ENCODE measurements at regions not wholly inside any gene's neighbourhood (a gene's known extent, or its start where the extent isn't known, plus 50 kb on each side); places are given as distances from the start of the nearest gene placed in this dataset.
"Not testable (repeated sequence)": the region's sequence is repeated elsewhere in the genome, so short reads cannot be mapped to it uniquely, and the experiment has no call there.

DNA sequence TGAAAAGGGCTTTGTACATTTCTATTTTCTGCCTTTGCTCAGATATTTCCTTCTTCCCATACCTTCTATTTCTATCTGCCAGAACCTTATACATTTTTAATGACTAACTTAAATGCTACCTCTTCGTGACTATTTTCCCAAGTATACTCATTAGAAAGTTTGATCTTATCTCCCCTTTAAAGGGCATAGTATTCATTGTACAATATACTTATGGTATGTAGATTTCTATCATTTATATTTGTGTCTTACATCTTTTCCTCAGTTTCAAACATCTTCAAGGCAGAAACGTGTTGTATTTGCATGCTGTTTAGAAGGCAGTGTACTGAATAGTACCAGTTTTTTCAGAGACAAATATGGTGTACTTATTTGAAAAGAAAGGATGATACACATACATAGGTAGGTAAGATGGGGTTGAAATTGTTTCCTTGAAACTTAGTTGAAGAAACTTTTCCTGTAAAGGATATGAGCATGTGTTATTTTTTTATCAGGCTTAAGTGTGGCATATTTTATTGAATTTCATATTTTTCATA lies 518.1 kb upstream of the NUDT12 start:
- no peak for DNase-seq

DNA sequence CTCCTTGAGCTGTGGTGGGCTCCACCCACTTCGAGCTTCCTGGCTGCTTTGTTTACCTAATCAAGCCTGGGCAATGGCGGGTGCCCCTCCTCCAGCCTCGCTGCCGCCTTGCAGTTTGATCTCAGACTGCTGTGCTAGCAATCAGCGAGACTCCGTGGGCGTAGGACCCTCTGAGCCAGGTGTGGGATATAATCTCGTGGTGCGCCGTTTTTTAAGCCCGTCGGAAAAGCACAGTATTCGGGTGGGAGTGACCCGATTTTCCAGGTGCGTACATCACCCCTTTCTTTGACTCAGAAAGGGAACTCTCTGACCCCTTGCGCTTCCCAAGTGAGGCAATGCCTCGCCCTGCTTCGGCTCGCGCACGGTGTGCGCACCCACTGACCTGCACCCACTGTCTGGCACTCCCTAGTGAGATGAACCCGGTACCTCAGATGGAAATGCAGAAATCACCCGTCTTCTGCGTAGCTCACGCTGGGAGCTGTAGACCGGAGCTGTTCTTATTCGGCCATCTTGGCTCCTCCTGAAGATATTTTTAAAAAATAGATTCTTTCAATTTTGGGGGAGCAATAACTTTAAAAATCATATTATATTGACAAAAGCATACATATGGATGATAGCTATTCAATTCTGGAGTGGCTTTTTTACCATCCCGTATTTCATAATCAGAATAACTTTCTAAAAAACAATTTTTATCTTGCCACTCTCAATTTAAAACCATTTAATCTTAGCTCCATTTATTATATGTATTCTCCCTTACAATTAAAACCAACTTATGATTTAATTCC lies 517.5 kb upstream of the NUDT12 start:
- DNase-seq = not testable (repeated sequence)

DNA sequence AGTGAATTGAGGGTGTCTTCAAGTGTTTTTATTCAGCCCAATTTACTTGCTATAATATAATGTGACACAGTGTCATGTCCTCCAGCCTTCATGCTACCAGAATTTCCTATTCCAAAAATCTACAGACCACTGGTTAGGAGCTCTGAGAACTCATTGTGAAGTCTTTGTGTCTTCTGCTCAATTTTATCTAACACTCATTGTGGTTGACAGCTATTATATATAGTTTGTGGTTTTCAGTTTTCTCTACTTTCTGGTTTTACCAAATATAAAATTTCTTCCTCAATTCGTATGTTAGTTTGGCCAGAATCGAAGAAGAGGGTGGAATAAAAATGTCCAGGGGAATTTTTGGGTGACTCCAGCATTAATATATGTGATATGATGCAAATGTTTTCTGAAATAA lies 509.3 kb upstream of the NUDT12 start:
- no peak for DNase-seq

DNA sequence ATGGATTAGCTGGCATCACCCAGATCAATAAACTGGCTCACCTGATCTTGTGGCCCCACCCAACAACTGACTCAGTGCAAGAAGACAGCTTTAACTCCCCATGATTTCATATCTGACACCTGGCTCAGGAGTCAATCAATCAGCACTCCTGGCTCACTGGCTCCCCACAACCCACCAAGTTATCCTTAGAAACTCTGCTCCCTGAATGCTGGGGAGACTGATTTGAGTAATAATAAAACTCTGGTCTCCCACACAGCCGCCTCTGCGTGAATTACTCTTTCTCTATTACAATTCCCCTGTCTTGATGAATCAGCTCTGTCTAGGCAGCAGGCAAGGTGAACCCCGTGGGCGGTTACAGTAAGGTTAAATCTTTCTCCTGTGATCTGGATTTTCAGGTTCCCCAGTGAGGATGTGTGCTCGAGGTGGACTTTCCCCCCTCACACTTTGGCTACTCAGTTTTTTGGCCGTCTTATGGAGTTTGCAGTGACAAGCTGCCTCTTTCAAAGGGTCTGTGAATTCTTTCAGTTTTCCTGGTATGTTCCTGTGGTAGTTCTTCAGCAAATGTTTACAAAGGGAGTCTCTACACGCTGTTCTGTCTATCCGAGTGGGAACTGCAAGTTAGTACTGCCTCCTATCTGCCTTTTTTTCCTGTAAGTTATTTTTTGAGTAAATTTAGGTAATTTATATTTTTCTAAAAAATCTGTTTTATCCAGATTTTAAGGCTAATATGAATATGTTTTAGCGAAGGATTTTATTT lies 500.2 kb upstream of the NUDT12 start:
- no peak for DNase-seq

DNA sequence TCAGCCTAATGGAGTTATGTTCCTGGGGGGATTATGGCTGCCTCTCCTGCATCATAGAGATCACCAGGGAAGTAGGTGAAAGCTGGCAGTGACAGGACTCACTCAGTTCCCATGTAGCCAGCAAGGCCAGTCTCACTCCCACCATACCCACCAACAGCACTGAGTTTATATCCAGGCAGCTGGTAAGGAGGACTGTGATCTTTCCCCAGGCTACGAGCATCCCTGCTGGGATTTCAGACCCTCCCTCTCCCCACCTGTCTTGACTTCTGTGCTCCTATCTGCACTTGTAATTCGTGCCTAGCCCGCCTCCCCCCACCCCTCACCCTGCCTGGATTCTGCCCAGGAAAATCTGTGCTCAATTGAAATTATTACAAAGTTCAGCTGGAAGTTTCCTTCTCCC lies 499.1 kb upstream of the NUDT12 start:
- DNase-seq = no peak

DNA sequence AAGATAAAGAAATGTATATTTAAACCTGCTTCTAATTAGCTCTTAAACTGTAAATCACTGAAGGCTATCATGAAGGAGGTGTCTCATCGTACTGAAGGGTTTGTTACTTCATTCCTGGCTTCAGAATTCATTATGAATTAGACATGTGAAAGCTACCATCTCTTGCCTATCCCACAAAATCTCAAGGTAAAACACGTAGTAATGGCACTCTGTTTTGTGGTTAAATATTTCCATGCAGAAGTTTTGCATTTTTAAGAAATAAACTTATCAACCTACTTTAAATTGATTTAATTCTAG lies 490.7 kb upstream of the NUDT12 start:
- no peak for DNase-seq

DNA sequence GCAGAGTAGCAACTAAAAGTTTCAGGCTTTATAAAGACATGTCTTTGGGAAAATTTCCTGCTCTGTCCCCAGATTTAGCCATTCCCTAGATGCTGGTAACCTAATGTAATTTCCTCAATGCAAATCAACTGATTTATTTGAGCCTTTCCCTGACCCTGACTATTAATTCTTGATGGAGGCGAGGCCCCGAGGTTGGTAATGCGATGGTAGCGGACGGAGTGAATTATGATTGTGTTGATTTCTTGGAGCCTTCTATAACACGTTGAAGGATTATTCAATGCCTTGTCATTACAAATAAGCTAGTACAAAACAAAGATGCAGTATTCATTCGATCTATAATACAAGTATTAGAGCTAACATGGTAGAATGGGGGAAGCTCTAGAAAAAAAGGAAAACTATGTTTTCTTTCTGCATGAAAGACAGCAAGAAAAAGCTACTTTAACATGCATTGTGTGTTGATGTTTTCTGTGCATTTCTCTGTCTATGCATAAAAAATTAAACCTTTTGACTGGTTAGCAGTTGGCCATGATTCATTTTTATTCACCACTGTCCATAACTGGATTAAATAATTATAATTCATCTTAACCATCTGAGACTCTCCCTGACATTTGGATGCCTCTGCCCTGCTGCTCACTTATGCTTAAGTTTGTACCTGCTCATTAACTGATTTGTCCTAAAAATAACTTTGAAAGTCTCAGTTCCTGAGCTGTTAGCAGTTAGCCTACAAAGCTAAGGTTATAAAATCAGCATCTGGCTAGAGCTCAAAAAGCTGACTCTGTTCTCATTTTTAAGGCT lies 490.2 kb upstream of the NUDT12 start:
- no peak for DNase-seq

DNA sequence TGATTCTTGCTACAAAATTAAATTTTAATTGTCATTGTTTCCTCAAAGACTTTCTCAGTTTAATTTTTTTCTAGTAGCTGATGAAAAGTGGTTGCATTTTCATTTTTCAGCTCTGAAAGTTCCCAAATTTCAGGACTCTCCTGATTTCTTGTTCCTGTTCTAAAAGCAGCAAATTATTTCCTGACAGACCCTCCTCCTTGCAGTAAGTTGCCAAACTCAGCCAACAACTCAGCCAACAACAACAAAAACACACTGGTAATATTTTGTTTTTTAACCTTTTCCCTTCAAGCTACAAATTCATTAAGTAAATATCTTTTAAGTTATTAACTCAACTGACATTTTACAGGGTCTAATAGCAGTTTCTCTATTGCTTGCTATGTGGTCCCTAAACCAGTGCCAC lies 487.8 kb upstream of the NUDT12 start:
- DNase-seq = no peak

DNA sequence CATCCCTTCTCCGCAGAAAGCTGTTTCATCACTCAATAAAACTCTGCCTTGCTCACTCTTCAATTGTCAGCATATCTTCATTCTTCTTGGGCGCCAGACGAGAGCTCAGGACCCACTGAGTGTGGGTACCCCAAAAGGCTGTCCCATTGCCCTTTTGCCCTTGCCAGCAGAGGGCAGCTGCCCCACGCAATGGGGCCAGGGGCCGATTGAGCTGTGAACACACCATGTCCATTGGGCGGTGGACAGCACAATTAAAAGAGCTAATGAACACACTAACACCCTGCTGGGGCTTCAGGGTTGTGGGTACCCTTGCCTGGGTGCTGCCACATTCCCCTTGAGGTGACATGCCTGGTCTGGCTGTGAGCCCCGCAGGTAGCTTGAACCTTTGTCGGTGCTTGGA lies 487.2 kb upstream of the NUDT12 start:
- DNase-seq = no peak

DNA sequence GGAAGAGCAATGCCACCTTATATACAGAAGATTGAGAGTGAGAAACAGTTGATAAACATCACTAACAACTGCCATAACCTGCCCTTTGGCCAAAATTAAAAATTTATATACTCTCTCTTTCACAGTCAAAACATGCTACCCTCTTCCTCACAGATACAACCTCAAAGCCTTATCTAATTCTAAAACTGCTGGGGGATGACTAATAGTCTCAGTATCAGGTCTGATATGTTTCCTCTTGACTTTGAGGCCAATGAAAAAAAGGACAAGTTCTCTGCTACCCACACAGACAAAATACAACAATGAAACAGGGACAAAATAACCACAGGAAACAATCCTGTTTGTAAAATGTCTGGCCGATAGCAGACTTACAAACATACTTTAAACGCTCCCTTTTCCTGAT lies 485.6 kb upstream of the NUDT12 start:
- DNase-seq = no peak

DNA sequence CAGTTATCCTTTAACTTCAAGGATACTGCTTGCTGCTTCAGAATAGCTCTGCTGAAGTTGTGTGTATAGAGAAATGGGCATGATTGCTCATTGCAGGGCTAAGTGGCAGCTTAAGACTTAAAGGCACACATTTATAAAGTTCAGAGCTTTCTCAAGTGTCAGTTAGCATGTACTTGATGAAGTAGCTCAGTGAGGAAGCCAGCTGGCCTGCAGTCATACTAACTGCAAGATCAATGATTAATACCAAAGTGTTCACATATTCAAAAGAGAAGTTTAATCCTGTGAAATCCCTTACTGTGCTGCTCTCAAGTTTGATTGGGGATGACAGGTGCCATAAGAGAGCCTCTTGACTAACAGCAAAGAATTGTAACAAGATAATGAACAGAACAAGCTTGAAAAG lies 483.4 kb upstream of the NUDT12 start:
- DNase-seq = no peak

DNA sequence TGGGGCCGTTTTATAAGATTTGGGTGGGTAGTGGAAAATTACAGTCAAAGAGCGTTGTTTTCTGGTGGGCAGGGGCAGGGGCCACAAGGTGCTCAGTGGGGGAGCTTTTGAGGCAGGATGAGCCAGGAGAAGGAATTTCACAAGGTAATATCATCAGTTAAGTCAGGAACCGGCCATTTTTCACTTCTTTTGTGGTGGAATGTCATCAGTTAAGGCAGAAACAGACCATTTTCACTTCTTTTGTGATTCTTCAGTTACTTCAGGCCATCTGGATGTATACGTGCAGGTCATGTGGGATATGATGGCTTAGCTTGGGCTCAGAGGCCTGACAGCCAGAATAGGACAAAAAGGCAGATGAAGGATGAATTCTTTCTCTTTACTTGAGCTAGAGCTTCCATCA lies 477.3 kb upstream of the NUDT12 start:
- DNase-seq = not testable (repeated sequence)

DNA sequence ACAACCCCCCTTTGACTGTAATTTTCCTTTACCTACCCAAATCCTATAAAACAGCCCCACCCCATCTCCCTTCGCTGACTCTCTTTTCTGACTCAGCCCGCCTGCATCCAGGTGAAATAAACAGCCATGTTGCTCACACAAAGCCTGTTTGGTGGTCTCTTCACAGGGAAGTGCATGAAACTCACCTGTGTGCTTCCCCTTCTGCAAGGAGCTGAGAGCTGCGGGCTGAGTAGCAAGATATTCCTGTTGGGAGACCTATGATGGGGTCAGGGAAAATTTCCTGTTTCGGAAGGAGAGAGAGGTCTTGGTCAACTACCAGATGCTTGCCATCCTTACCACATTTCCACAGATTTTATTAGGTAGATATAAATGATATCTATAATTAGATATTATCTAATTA lies 474.5 kb upstream of the NUDT12 start:
- DNase-seq = not testable (repeated sequence)

DNA sequence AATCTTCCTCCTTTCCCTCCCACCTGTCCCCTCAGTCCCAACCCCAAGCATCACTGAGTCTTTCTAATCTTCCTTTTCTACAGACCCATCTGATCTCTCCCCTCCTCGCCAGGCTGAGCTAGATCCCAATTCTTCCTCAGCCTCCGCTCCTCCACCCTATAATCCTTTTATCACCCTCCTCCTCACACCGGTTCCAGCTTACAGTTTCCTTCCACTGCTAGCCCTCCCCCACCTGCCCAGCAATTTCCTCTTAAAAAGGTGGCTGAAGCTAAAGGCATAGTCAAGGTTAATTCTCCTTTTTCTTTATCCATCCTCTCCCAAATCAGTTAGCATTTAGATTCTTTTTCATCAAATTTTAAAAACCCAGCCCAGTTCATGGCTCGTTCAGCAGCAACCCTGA lies 470.6 kb upstream of the NUDT12 start:
- DNase-seq = not testable (repeated sequence)

DNA sequence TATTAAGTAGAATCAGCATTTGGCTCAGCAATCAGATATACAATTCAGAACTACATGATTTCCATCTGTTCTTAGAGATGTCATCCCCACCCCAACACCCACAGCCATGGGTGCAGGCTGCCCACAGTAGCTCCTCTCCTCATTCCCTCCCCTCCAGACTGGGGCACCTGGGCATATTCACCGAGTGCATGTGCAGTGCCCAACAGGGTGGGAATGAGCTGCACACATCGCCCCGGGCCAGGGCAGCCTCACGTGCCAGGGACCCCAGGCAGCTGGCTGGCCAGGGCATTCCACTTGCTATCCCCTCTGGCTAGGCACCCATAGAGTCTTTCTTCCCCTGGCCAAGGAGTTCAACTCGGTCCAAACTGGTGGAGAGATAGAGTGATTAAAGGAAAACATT lies 461.9 kb upstream of the NUDT12 start:
- no peak for DNase-seq

DNA sequence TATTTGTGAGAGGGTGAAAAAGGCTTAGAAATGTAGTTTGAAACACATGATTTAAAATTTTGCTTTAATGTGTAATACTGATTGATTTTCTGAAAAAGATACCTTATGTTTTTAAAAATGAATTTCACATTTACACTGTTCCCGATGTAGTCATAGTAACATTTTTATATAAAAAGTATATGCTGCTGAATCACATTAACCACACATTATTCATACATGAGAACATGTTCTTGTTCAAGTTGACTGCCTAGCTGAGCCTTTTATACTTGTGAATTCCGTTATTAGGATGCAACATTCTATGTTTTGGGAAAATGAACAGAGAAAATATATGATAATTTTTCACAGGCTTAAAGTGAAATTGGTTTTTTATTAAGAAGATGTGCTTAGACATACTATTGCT lies 461.1 kb upstream of the NUDT12 start:
- DNase-seq = no peak

DNA sequence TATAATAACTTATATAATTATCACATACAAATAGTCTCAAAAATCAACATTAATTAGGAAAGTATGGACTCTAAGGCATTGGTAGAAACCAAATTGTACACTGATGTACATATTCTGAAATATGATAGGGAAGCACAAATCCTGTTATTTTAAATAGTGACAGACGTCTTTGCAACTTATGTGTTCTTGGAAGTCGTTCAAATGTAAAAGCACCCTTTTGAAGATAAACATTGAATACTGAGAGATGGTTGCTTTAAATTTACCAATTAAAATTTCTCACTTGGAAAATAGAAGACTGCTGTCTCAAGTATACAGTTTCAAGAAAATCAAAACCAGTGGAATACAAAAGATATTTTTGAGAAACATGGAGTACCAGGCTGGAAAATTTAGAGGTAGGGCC lies 457.4 kb upstream of the NUDT12 start:
- DNase-seq = no peak

DNA sequence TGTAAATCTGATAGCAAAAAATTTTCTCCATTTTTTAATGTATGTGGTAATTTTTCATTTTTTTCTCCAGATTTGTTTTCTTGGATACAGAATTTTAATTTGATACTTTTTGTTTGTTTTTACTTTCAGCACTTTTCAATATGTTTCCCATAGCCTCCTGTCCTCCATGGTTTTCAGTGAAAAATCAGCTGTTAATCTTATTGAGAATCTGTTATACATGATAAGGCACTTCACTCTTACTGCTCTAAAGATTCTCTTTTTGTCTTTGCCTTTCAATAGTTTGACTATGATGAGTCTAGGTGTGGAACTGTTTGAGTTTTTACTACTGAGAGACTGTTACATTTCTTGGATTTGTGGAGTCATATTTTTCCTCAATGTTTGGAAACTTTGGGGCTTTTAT lies 455.7 kb upstream of the NUDT12 start:
- DNase-seq = no peak

DNA sequence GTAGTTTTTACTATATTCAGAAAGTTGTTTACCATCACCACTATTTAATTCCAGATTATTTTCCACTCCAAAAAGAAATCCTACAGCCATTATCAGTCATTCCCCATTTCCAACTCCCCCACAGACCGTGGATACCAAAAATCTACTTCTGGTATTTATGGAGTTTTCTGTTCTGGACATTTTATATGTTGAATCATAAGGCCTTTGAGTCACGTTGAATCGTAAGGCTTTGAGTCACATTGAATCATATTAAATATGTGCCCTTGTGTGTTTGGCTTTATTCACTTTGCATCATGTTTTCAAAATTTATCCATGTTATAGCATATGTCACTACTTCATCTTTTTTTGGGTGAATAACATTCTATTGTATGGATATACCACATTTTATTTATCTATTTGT lies 454.1 kb upstream of the NUDT12 start:
- DNase-seq = no peak

DNA sequence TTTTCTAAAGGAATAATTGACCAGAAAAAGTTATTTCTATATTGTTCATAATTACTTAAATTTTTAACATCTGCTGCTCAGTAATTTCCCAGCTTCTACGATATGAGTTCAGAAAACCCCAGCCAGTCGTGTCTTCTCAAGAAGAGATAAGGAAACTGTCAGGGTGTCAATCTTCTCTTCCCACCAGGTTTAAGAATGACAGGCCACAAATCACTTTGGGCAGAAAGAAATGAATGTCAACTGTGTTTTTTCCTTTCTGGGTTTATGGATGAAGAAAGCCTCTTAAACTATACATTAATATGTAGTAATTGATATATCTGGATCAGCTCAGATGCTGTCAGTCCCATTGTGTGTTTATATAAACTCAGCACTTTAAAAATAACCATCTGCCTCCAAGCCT lies 453.2 kb upstream of the NUDT12 start:
- DNase-seq = no peak

DNA sequence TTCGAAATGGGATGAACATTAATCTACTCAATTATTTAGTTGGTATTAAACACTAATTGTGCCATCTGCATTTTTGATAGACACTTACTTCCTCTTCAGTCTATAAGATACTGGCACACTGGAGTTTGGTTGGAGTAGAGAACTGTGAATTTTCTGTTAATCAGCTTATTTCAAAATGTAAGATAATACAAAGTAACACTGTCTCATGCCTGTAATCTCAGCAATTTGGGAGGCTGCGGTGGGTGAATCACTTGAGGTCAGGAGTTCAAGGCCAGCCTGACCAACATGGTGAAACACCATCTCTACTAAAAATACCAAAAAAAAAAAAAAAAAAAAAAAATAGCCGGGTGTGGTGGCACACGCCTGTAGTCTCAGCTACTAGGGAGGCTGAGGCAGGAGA lies 440.2 kb upstream of the NUDT12 start:
- DNase-seq = not testable (repeated sequence)

DNA sequence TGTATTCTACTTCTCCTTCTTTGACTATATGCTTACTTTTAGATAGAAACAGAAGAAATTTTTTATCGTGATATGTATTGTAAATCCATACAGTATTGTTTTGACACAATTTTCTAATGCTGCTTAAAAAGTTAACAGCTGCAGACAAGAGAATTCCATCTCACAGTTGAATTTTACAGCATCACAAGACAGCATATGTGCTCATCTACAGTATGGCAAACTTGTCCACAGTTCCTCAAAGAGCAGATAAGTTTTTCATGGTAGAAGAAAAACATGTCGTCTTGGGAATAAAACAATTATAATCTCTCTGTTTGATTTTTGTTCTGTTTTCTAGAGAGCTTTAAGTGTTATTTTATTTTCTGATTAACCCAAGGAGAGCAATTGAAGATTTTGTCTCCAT lies 438.5 kb upstream of the NUDT12 start:
- no peak for DNase-seq

DNA sequence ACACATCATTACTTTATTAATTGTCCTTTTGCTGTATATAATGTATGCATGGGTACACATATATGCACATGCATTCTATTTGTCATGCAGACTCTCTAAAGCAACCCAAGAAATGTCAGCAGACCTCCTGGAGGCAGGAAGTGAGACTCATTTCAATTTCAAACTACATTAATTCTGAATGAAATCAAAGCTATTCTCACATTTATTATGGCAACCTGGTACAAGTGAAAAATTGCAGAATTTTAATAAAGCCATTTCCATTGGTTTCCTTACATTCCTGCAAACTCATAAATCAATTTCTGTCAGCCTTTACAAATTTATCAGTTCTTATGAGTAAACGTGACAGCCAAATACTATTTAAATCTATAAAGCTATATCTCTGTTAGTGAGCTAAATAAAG lies 430.4 kb upstream of the NUDT12 start:
- DNase-seq = no peak

DNA sequence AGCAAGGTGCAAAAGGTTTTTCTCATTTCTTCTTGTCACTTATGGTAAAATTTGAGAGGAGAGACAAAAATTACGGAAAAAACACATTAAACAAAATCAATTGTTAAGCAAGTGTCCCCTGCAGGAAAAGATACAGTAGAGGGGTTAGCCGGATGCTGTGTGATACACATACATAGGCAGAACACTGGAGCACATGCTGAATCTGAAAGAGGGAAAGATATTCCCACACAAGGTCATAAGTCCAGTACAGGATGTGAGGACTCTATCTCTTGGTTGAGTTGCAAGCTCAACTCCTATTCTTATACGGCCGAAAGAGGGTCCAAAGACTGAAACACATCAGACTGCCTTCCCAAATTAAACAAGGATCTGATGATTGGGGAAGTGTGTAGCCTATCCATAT lies 427.5 kb upstream of the NUDT12 start:
- DNase-seq = no peak

Data from NCI-H510A treated with DMSO at 0.1 percent for 48 hours (cell line).